ENCODE measurements at regions not wholly inside any gene's neighbourhood (a gene's known extent, or its start where the extent isn't known, plus 50 kb on each side); places are given as distances from the start of the nearest gene placed in this dataset.

GRCh38 chr18:22639026-22639463 lies 221.3 kb upstream of the CTAGE1 start:
- ChIA-PET POLR2A (no interaction called here), CTCF (no interaction called here)
- Mint-ChIP-seq H3K27me3 (peaks cover 5 to 13% of the 10 kb centered on the region in 2 donors), H3K36me3 (peaks cover 0 to 8% (median 4%) of the 10 kb centered on the region in 3 donors), H3K9me3 (peaks cover 0 to 12% (median 12%) of the 10 kb centered on the region in 5 donors), H3K4me3 (no peak overlapping the region), H3K27ac (no peak overlapping the region), H3K4me1 (no peaks in the 10 kb centered on the region)
- no peaks in the 10 kb centered on the region for H3K9me3 ChIP-seq (ENCODE audit: low read length)
- no peaks in the 10 kb centered on the region for H3K27me3 ChIP-seq (ENCODE audit: insufficient read depth, low read length, poor library complexity, severe bottlenecking)
- H3K27ac ChIP-seq (ENCODE audit: low read depth, low read length), result no peak overlapping the region
- DNase-seq, result no peak
- H3K4me3 ChIP-seq (ENCODE audit: low read length), result no peak overlapping the region
- no peaks in the 10 kb centered on the region for H3K36me3 ChIP-seq (ENCODE audit: insufficient read depth, low read length)
- no peaks in the 10 kb centered on the region for H3K4me1 ChIP-seq (ENCODE audit: insufficient read depth, low read length)

GRCh38 chr18:22639561-22639960 lies 221.8 kb upstream of the CTAGE1 start:
- no peaks in the 10 kb centered on the region for H3K9me3 ChIP-seq (ENCODE audit: low read length)
- POLR2A ChIA-PET, result no interaction called here
- no peak overlapping the region for H3K27ac ChIP-seq (ENCODE audit: low read depth, low read length)
- Mint-ChIP-seq H3K9me3 (peaks cover 0 to 12% (median 12%) of the 10 kb centered on the region in 5 donors), H3K27me3 (peaks cover 5 to 8% of the 10 kb centered on the region in 2 donors), H3K4me3 (no peak overlapping the region), H3K4me1 (no peaks in the 10 kb centered on the region), H3K36me3 (peaks cover 0 to 8% (median 4%) of the 10 kb centered on the region in 3 donors), H3K27ac (no peak overlapping the region)
- H3K4me3 ChIP-seq (ENCODE audit: low read length), result no peak overlapping the region
- CTCF ChIA-PET, result no interaction called here
- no peaks in the 10 kb centered on the region for H3K4me1 ChIP-seq (ENCODE audit: insufficient read depth, low read length)
- H3K27me3 ChIP-seq (ENCODE audit: insufficient read depth, low read length, poor library complexity, severe bottlenecking), result no peaks in the 10 kb centered on the region
- H3K36me3 ChIP-seq (ENCODE audit: insufficient read depth, low read length), result no peaks in the 10 kb centered on the region
- DNase-seq, result no peak

GRCh38 chr18:22640281-22640842 lies 222.6 kb upstream of the CTAGE1 start:
- Histone ChIP-seq H3K4me1 (ENCODE audit: insufficient read depth, low read length) (no peaks in the 10 kb centered on the region), H3K4me3 (ENCODE audit: low read length) (no peak overlapping the region), H3K27me3 (ENCODE audit: insufficient read depth, low read length, poor library complexity, severe bottlenecking) (no peaks in the 10 kb centered on the region), H3K27ac (ENCODE audit: low read depth, low read length) (no peak overlapping the region), H3K9me3 (ENCODE audit: low read length) (no peaks in the 10 kb centered on the region), H3K36me3 (ENCODE audit: insufficient read depth, low read length) (no peaks in the 10 kb centered on the region)
- Mint-ChIP-seq H3K9me3 (peaks cover 0 to 12% (median 10%) of the 10 kb centered on the region in 5 donors), H3K36me3 (peaks cover 0 to 8% (median 4%) of the 10 kb centered on the region in 3 donors), H3K4me1 (no peaks in the 10 kb centered on the region), H3K4me3 (no peak overlapping the region), H3K27me3 (peaks cover 7% of the 10 kb centered on the region in 2 donors), H3K27ac (no peak overlapping the region)
- POLR2A ChIA-PET, result no interaction called here
- no peak for DNase-seq
- CTCF ChIA-PET, result no interaction called here

GRCh38 chr18:22641958-22642357 lies 224.2 kb upstream of the CTAGE1 start:
- Mint-ChIP-seq H3K27ac (no peak overlapping the region), H3K9me3 (peaks cover 0 to 5% (median 4%) of the 10 kb centered on the region in 5 donors), H3K27me3 (peaks cover 7% of the 10 kb centered on the region in 2 donors), H3K4me3 (no peak overlapping the region), H3K36me3 (peaks cover 0 to 4% (median 4%) of the 10 kb centered on the region in 3 donors), H3K4me1 (no peaks in the 10 kb centered on the region)
- CTCF ChIA-PET, result no interaction called here
- DNase-seq, result no peak
- H3K36me3 ChIP-seq (ENCODE audit: insufficient read depth, low read length), result no peaks in the 10 kb centered on the region
- POLR2A ChIA-PET, result no interaction called here
- H3K4me3 ChIP-seq (ENCODE audit: low read length), result no peak overlapping the region
- no peaks in the 10 kb centered on the region for H3K9me3 ChIP-seq (ENCODE audit: low read length)
- no peaks in the 10 kb centered on the region for H3K4me1 ChIP-seq (ENCODE audit: insufficient read depth, low read length)
- H3K27me3 ChIP-seq (ENCODE audit: insufficient read depth, low read length, poor library complexity, severe bottlenecking), result no peaks in the 10 kb centered on the region
- H3K27ac ChIP-seq (ENCODE audit: low read depth, low read length), result no peak overlapping the region

GRCh38 chr18:22643731-22644130 lies 226.0 kb upstream of the CTAGE1 start:
- ChIA-PET CTCF (no interaction called here), POLR2A (no interaction called here)
- Mint-ChIP-seq H3K36me3 (no peaks in the 10 kb centered on the region), H3K27me3 (peaks cover 6 to 7% of the 10 kb centered on the region in 2 donors), H3K27ac (no peak overlapping the region), H3K9me3 (no peaks in the 10 kb centered on the region), H3K4me3 (no peak overlapping the region), H3K4me1 (no peaks in the 10 kb centered on the region)
- Histone ChIP-seq H3K9me3 (ENCODE audit: low read length) (no peaks in the 10 kb centered on the region), H3K4me3 (ENCODE audit: low read length) (no peak overlapping the region), H3K27ac (ENCODE audit: low read depth, low read length) (no peak overlapping the region), H3K4me1 (ENCODE audit: insufficient read depth, low read length) (no peaks in the 10 kb centered on the region), H3K27me3 (ENCODE audit: insufficient read depth, low read length, poor library complexity, severe bottlenecking) (no peaks in the 10 kb centered on the region), H3K36me3 (ENCODE audit: insufficient read depth, low read length) (no peaks in the 10 kb centered on the region)
- no peak for DNase-seq

- ChIA-PET CTCF (no interaction called here), POLR2A (no interaction called here)
- peaks cover 11 to 12% of the 10 kb centered on the region in 2 donors for H3K27me3 Mint-ChIP-seq
- no peak for DNase-seq
- no peaks in the 10 kb centered on the region for H3K4me1 Mint-ChIP-seq
- no peak overlapping the region for H3K27ac ChIP-seq (ENCODE audit: low read depth, low read length)
- no peaks in the 10 kb centered on the region for H3K27me3 ChIP-seq (ENCODE audit: insufficient read depth, low read length, poor library complexity, severe bottlenecking)
- H3K9me3 ChIP-seq (ENCODE audit: low read length), result no peaks in the 10 kb centered on the region
- no peak overlapping the region for H3K27ac Mint-ChIP-seq
- H3K36me3 ChIP-seq (ENCODE audit: insufficient read depth, low read length), result no peaks in the 10 kb centered on the region
- H3K4me1 ChIP-seq (ENCODE audit: insufficient read depth, low read length), result no peaks in the 10 kb centered on the region
- H3K4me3 Mint-ChIP-seq, result no peak overlapping the region
- no peak overlapping the region for H3K4me3 ChIP-seq (ENCODE audit: low read length)
- peaks cover 7 to 14% (median 10%) of the 10 kb centered on the region in 5 donors for H3K9me3 Mint-ChIP-seq
- H3K36me3 Mint-ChIP-seq, result no peaks in the 10 kb centered on the region
Observed at GRCh38 chr18:22650247-22650646, 232.5 kb upstream of the CTAGE1 start.

GRCh38 chr18:22657619-22658018 lies 239.9 kb upstream of the CTAGE1 start:
- Histone ChIP-seq H3K27ac (ENCODE audit: low read depth, low read length) (no peak overlapping the region), H3K27me3 (ENCODE audit: insufficient read depth, low read length, poor library complexity, severe bottlenecking) (no peaks in the 10 kb centered on the region), H3K9me3 (ENCODE audit: low read length) (no peaks in the 10 kb centered on the region), H3K4me1 (ENCODE audit: insufficient read depth, low read length) (no peaks in the 10 kb centered on the region), H3K36me3 (ENCODE audit: insufficient read depth, low read length) (no peaks in the 10 kb centered on the region), H3K4me3 (ENCODE audit: low read length) (no peak overlapping the region)
- H3K36me3 Mint-ChIP-seq, result peaks cover 0 to 5% (median 0%) of the 10 kb centered on the region in 3 donors
- ChIA-PET CTCF (no interaction called here), POLR2A (no interaction called here)
- H3K27ac Mint-ChIP-seq, result no peak overlapping the region
- H3K27me3 Mint-ChIP-seq, result peaks cover 14 to 23% of the 10 kb centered on the region in 2 donors
- peaks cover 32 to 53% (median 45%) of the 10 kb centered on the region in 5 donors for H3K9me3 Mint-ChIP-seq
- DNase-seq, result no peak
- no peak overlapping the region for H3K4me3 Mint-ChIP-seq
- H3K4me1 Mint-ChIP-seq, result no peaks in the 10 kb centered on the region

- Histone ChIP-seq H3K4me3 (ENCODE audit: low read length) (no peak overlapping the region), H3K27ac (ENCODE audit: low read depth, low read length) (no peak overlapping the region), H3K9me3 (ENCODE audit: low read length) (no peaks in the 10 kb centered on the region), H3K4me1 (ENCODE audit: insufficient read depth, low read length) (no peaks in the 10 kb centered on the region), H3K36me3 (ENCODE audit: insufficient read depth, low read length) (no peaks in the 10 kb centered on the region), H3K27me3 (ENCODE audit: insufficient read depth, low read length, poor library complexity, severe bottlenecking) (no peaks in the 10 kb centered on the region)
- Mint-ChIP-seq H3K27ac (no peak overlapping the region), H3K36me3 (peaks cover 0 to 5% (median 0%) of the 10 kb centered on the region in 3 donors), H3K9me3 (peaks cover 33 to 56% (median 49%) of the 10 kb centered on the region in 5 donors), H3K27me3 (peaks cover 14 to 23% of the 10 kb centered on the region in 2 donors), H3K4me3 (no peak overlapping the region), H3K4me1 (no peaks in the 10 kb centered on the region)
- DNase-seq, result no peak
- CTCF ChIA-PET, result no interaction called here
- POLR2A ChIA-PET, result no interaction called here
Observed at GRCh38 chr18:22658318-22658717, 240.6 kb upstream of the CTAGE1 start.
